Astrocyte (in vitro differentiated cells and primary cell): ENCODE measurements at regions not wholly inside any gene's neighbourhood (a gene's known extent, or its start where the extent isn't known, plus 50 kb on each side); places are given as distances from the start of the nearest gene placed in this dataset.

ENCODE experiments used
- DNase-seq: peaks from one replicate; pipeline ENCODE4 v3.0.0-alpha.2; 2010; ENCODE audit warnings: low read depth
- FAIRE-seq: peaks from 2 replicates; lab custom pipeline; 2011; peaks lifted over from hg19 to GRCh38; lab: Jason Lieb, UNC
- H2AFZ ChIP-seq: 2 replicates; pipeline ENCODE4 v1.6.0; 2012; ENCODE audit warnings: low read depth, low read length, inconsistent platforms
- H3K27ac ChIP-seq: 2 replicates; pipeline ENCODE4 v1.5.1; 2011; ENCODE audit warnings: low read depth, low read length, inconsistent platforms
- H3K27me3 ChIP-seq: 2 replicates; pipeline ENCODE4 v1.6.0; 2011; ENCODE audit warnings: low read length, inconsistent platforms; ENCODE audit not compliant: insufficient read depth
- H3K36me3 ChIP-seq: 2 replicates; pipeline ENCODE4 v1.5.1; 2011; ENCODE audit warnings: low read length, inconsistent platforms; ENCODE audit not compliant: insufficient read depth
- H3K4me1 ChIP-seq: 2 replicates; pipeline ENCODE4 v1.5.1; 2011; ENCODE audit warnings: low read length, inconsistent platforms; ENCODE audit not compliant: insufficient read depth
- H3K4me2 ChIP-seq: 2 replicates; pipeline ENCODE4 v1.6.0; 2012; ENCODE audit warnings: low read length, inconsistent platforms
- H3K4me3 ChIP-seq: 2 replicates; pipeline ENCODE4 v1.5.1; 2011; ENCODE audit warnings: low read depth, mild to moderate bottlenecking, low read length, inconsistent platforms; ENCODE audit not compliant: insufficient read depth
- H3K79me2 ChIP-seq: 2 replicates; pipeline ENCODE4 v1.6.0; 2012; ENCODE audit warnings: mild to moderate bottlenecking, low read length, inconsistent platforms; ENCODE audit not compliant: insufficient read depth
- H3K9ac ChIP-seq: 2 replicates; pipeline ENCODE4 v1.6.0; 2012; ENCODE audit warnings: mild to moderate bottlenecking, low read length, inconsistent platforms
- H3K9me3 ChIP-seq: 2 replicates; pipeline ENCODE4 v1.5.1; 2012; ENCODE audit warnings: low read depth, mild to moderate bottlenecking, low read length, inconsistent platforms; ENCODE audit not compliant: insufficient read depth
- H4K20me1 ChIP-seq: 2 replicates; pipeline ENCODE4 v1.6.0; 2012; ENCODE audit warnings: low read length, inconsistent platforms; ENCODE audit not compliant: insufficient read depth
- H3K27ac Mint-ChIP-seq: one replicate; pipeline ENCODE4 v1.8.0; 2021; ENCODE audit warnings: mild to moderate bottlenecking, mixed read lengths; ENCODE audit not compliant: unreplicated experiment
- H3K27me3 Mint-ChIP-seq: one replicate; pipeline ENCODE4 v1.8.0; 2021; ENCODE audit warnings: low read depth, mixed read lengths; ENCODE audit not compliant: unreplicated experiment
- H3K36me3 Mint-ChIP-seq: one replicate; pipeline ENCODE4 v1.8.0; 2021; ENCODE audit warnings: low read depth, mixed read lengths; ENCODE audit not compliant: unreplicated experiment
- H3K4me1 Mint-ChIP-seq: one replicate; pipeline ENCODE4 v1.8.0; 2021; ENCODE audit warnings: low read depth, mixed read lengths; ENCODE audit not compliant: unreplicated experiment
- H3K4me3 Mint-ChIP-seq: one replicate; pipeline ENCODE4 v1.8.0; 2021; ENCODE audit warnings: mild to moderate bottlenecking, moderate library complexity, mixed read lengths; ENCODE audit not compliant: unreplicated experiment
- H3K9me3 Mint-ChIP-seq: one replicate; pipeline ENCODE4 v1.8.0; 2021; ENCODE audit warnings: mild to moderate bottlenecking, mixed read lengths; ENCODE audit not compliant: unreplicated experiment
- CTCF ChIP-seq: IDR thresholded peaks from 2 replicates; pipeline ENCODE4 v1.5.1; 2011; ENCODE audit warnings: low read depth, mild to moderate bottlenecking, inconsistent platforms, low read length, moderate library complexity; ENCODE audit not compliant: insufficient read depth
- EZH2 ChIP-seq: IDR thresholded peaks from 2 replicates; pipeline ENCODE4 v1.6.1; 2012; ENCODE audit warnings: mild to moderate bottlenecking, low read length, inconsistent platforms; ENCODE audit not compliant: insufficient read depth

GRCh38 chr2:234687718-234688475, 191.0 kb upstream of the ARL4C start:
- Mint-ChIP-seq H3K4me3 (no peak overlapping the region), H3K9me3 (peaks cover 2% of the 10 kb centered on the region), H3K36me3 (no peaks in the 10 kb centered on the region), H3K27me3 (no peaks in the 10 kb centered on the region), H3K27ac (no peak overlapping the region), H3K4me1 (peaks cover 40% of the 10 kb centered on the region)
- TF ChIP-seq CTCF (no peak), EZH2 (no peak)
- Histone ChIP-seq H3K4me1 (peaks cover 20% of the 10 kb centered on the region), H3K9me3 (peaks cover 5% of the 10 kb centered on the region), H2AFZ (no peak overlapping the region), H3K79me2 (no peaks in the 10 kb centered on the region), H3K4me3 (no peak overlapping the region), H3K9ac (no peak overlapping the region), H3K4me2 (no peak overlapping the region), H4K20me1 (no peaks in the 10 kb centered on the region), H3K36me3 (no peaks in the 10 kb centered on the region), H3K27me3 (no peaks in the 10 kb centered on the region), H3K27ac (no peak overlapping the region)
- FAIRE-seq (peak; percentile 43), DNase-seq (no peak)

GRCh38 chr2:234686088-234686890, 189.4 kb upstream of the ARL4C start:
- no peaks in the 10 kb centered on the region for H3K27me3 Mint-ChIP-seq
- H3K36me3 Mint-ChIP-seq, result no peaks in the 10 kb centered on the region
- Histone ChIP-seq H4K20me1 (no peaks in the 10 kb centered on the region), H3K4me3 (no peak overlapping the region), H3K27ac (no peak overlapping the region), H2AFZ (peak overlapping the region; percentile 27), H3K36me3 (no peaks in the 10 kb centered on the region), H3K4me1 (peaks cover 26% of the 10 kb centered on the region), H3K9me3 (peaks cover 5% of the 10 kb centered on the region), H3K4me2 (peak overlapping the region; percentile 39), H3K79me2 (no peaks in the 10 kb centered on the region), H3K9ac (no peak overlapping the region), H3K27me3 (no peaks in the 10 kb centered on the region)
- H3K9me3 Mint-ChIP-seq, result no peaks in the 10 kb centered on the region
- peaks cover 48% of the 10 kb centered on the region for H3K4me1 Mint-ChIP-seq
- H3K27ac Mint-ChIP-seq, result peak overlapping the region; percentile 85
- DNase-seq (peak; percentile 73), FAIRE-seq (peak; percentile 23)
- no peak for TF ChIP-seq CTCF
- TF ChIP-seq EZH2, result no peak
- H3K4me3 Mint-ChIP-seq, result no peak overlapping the region
